GM23338 (cell line): ENCODE measurements at regions not wholly inside any gene's neighbourhood (a gene's known extent, or its start where the extent isn't known, plus 50 kb on each side); places are given as distances from the start of the nearest gene placed in this dataset.

Experiments used
- CREB1 ChIP-seq: fragments of 250-450 bp; sonication (Bioruptor Pico); IDR thresholded peaks from 2 replicates; pipeline ENCODE4 v1.5.0; 2020; ENCODE audit warnings: low read depth, mild to moderate bottlenecking, moderate library complexity
- CTCF ChIP-seq, 2 experiments: fragments of 200-600 bp in 1 of 2; sonication (generic) in 1 of 2; conservative IDR thresholded peaks; 2 replicates each; pipeline versions ENCODE4 v1.5.1 to v1.6.1; 2016 to 2017; ENCODE audit warnings: antibody characterized with exemption in 2 of 2, low read depth in 2 of 2, mild to moderate bottlenecking in 2 of 2, moderate library complexity in 1 of 2
- EZH2 ChIP-seq: fragments of 200-600 bp; sonication (generic); IDR thresholded peaks from one replicate; pipeline ENCODE4 v1.8.0; 2017; ENCODE audit warnings: antibody characterized with exemption, mild to moderate bottlenecking, low read depth; ENCODE audit not compliant: unreplicated experiment
- JUNB ChIP-seq: IDR thresholded peaks from one replicate; pipeline ENCODE4 v1.6.1; 2016; ENCODE audit warnings: antibody characterized with exemption; ENCODE audit not compliant: unreplicated experiment
- ZNF331 ChIP-seq: fragments of 250-450 bp; sonication (Bioruptor Pico); IDR thresholded peaks from 2 replicates; pipeline ENCODE4 v1.5.0; 2020; ENCODE audit warnings: low read depth, mild to moderate bottlenecking, moderate library complexity

GRCh38 chr7:81226234-81226633, 307.4 kb upstream of the SEMA3C start:
- no peak for TF ChIP-seq CTCF (conservative IDR thresholded peaks at IDR 0.05; ENCODE audit: low read depth in 2 of 2)
- TF ChIP-seq ZNF331 (CRISPR knock-in tag), result no peak
- no peak for TF ChIP-seq EZH2
- TF ChIP-seq JUNB, result no peak
- TF ChIP-seq CREB1, result no peak
